GM12878 (cell line): ENCODE measurements at regions not wholly inside any gene's neighbourhood (a gene's known extent, or its start where the extent isn't known, plus 50 kb on each side); places are given as distances from the start of the nearest gene placed in this dataset.

Experiments used
- ATAC-seq: fragments of 200-7000 bp; cut with Tn5 transposase; 3 replicates; pipeline ENCODE4 v1.9.1; 2020; ENCODE audit warnings: mild to moderate bottlenecking, moderate library complexity
- BruUV-seq: library from RNA; stranded (reverse); fragments of 400-500 nt; replicated peaks from 2 replicates; lab custom pipeline; 2021; lab: Mats Ljungman, UMichigan
- CTCF ChIA-PET: fragments of 300-600 bp; sonication (Branson Sonifier 250); formaldehyde crosslinking; extraction: SDS; loops from one replicate; lab custom pipeline; 2021; ENCODE audit warnings: inconsistent platforms; lab: Yijun Ruan, JAX
- POLR2A ChIA-PET: fragments of 350-600 bp; formaldehyde crosslinking; extraction: SDS; loops from one replicate; lab custom pipeline; 2021; ENCODE audit warnings: inconsistent platforms; lab: Charles Lee
- RAD21 ChIA-PET: fragments of 300-600 bp; sonication (Branson Sonifier 250); formaldehyde crosslinking; loops from one replicate; lab custom pipeline; 2023; ENCODE audit warnings: antibody characterized with exemption; ENCODE audit not compliant: unreplicated experiment; lab: Charles Lee
- SMC1A ChIA-PET: fragments of 300-600 bp; sonication (Branson Sonifier 250); formaldehyde crosslinking; loops from one replicate; lab custom pipeline; 2023; ENCODE audit not compliant: unreplicated experiment, uncharacterized antibody; lab: Charles Lee
- DNase-seq: peaks from one replicate; pipeline ENCODE4 v3.0.0-alpha.2; 2011; ENCODE audit warnings: low read depth, low spot score
- FAIRE-seq: peaks from 3 replicates; lab custom pipeline; 2011; peaks lifted over from hg19 to GRCh38; lab: Jason Lieb, UNC
- H2AFZ ChIP-seq: 2 replicates; pipeline ENCODE4 v1.6.0; 2011; ENCODE audit warnings: low read depth, low read length, control low read depth; ENCODE audit not compliant: control insufficient read depth
- H3K27ac ChIP-seq: 2 replicates; pipeline ENCODE4 v1.5.1; 2011; ENCODE audit warnings: control low read depth; ENCODE audit not compliant: control insufficient read depth, insufficient read depth
- H3K27me3 ChIP-seq, 2 experiments: replicated peaks in 1 of 2; 2 replicates each; pipeline versions ENCODE4 v1.6.0 to v1.6.1; 2011; ENCODE audit warnings: low read length in 1 of 2; ENCODE audit not compliant: control insufficient read depth in 2 of 2, insufficient read depth in 2 of 2
- H3K36me3 ChIP-seq, 2 experiments: 2 replicates each; pipeline ENCODE4 v1.5.1; 2011; ENCODE audit warnings: low read length in 1 of 2; ENCODE audit not compliant: control insufficient read depth in 2 of 2, insufficient read depth in 2 of 2
- H3K4me1 ChIP-seq: 2 replicates; pipeline ENCODE4 v1.6.1; 2011; ENCODE audit warnings: mild to moderate bottlenecking, low read length, moderate library complexity, mixed read lengths; ENCODE audit not compliant: control insufficient read depth, insufficient read depth
- H3K4me2 ChIP-seq: 2 replicates; pipeline ENCODE4 v1.6.0; 2011; ENCODE audit warnings: control low read depth; ENCODE audit not compliant: control insufficient read depth, insufficient read depth
- H3K4me3 ChIP-seq: fragments of 200-600 bp; sonication (generic); 2 replicates; pipeline ENCODE4 v1.5.1; 2016
- H3K79me2 ChIP-seq: 2 replicates; pipeline ENCODE4 v1.6.0; 2011; ENCODE audit warnings: low read length; ENCODE audit not compliant: control insufficient read depth, insufficient read depth
- H3K9ac ChIP-seq: 2 replicates; pipeline ENCODE4 v1.8.0; 2011; ENCODE audit warnings: low read length, control low read depth, mixed read lengths; ENCODE audit not compliant: control insufficient read depth, insufficient read depth
- H3K9me3 ChIP-seq: replicated peaks from 3 replicates; pipeline ENCODE4 v1.5.1; 2011; ENCODE audit warnings: mild to moderate bottlenecking, low read length; ENCODE audit not compliant: control insufficient read depth, insufficient read depth
- H4K20me1 ChIP-seq: 2 replicates; pipeline ENCODE4 v1.6.0; 2011; ENCODE audit not compliant: control insufficient read depth, insufficient read depth
- FOXM1 ChIP-seq: IDR thresholded peaks from 2 replicates; pipeline ENCODE4 v1.6.1; 2012; ENCODE audit warnings: low read depth, mild to moderate bottlenecking, inconsistent platforms, low read length, moderate library complexity
- GABPA ChIP-seq: IDR thresholded peaks from 2 replicates; pipeline ENCODE4 v1.6.1; 2014; ENCODE audit warnings: antibody characterized with exemption, low read depth, mild to moderate bottlenecking, inconsistent platforms
- MXI1 ChIP-seq: fragments of 150-350 bp; IDR thresholded peaks from 2 replicates; pipeline ENCODE4 v1.6.1; 2011; ENCODE audit warnings: low read depth, mild to moderate bottlenecking, inconsistent platforms, low read length, improper control_type of control experiment
- NKRF ChIP-seq: fragments of 450-650 bp; conservative IDR thresholded peaks from 2 replicates; pipeline ENCODE4 v1.6.1; 2017; ENCODE audit warnings: mild to moderate bottlenecking, moderate library complexity
- NR2C1 ChIP-seq: fragments of 450-650 bp; IDR thresholded peaks from 2 replicates; pipeline ENCODE4 v1.6.1; 2017; ENCODE audit warnings: antibody characterized with exemption, mild to moderate bottlenecking, moderate library complexity
- STAT3 ChIP-seq: IDR thresholded peaks from 2 replicates; pipeline ENCODE4 v1.6.1; 2011; ENCODE audit warnings: low read depth, low read length, improper control_type of control experiment
- WGBS: methylation state at CpG from one replicate; pipeline ENCODE4 v1.1.6; 2016; ENCODE audit warnings: low lambda C conversion rate; ENCODE audit not compliant: insufficient replicate concordance, insufficient coverage; ENCODE audit errors: missing lambda C conversion rate; 5-methylcytosine and 5-hydroxymethylcytosine counted together
- in situ Hi-C: fragments of 300-500 bp; cut with MboI; formaldehyde crosslinking; loops from 9 replicates; pipeline ENCODE4 v1.14.3; 2018; ENCODE audit warnings: mixed read lengths
- intact Hi-C: fragments of 100-400 bp; cut with micrococcal nuclease; formaldehyde crosslinking; loops from one replicate; pipeline ENCODE4 v1.14.2; 2022; ENCODE audit not compliant: unreplicated experiment

GRCh38 chr10:130231251-130231741 lies 95.1 kb downstream of the GLRX3 start:
- Histone ChIP-seq H3K36me3 (no peaks in the 10 kb centered on the region; a peak in 1 of 4 replicates), H3K9ac (no peak overlapping the region), H3K27me3 (no peaks in the 10 kb centered on the region), H2AFZ (no peak overlapping the region), H4K20me1 (no peaks in the 10 kb centered on the region), H3K4me3 (no peak overlapping the region), H3K9me3 (no peaks in the 10 kb centered on the region), H3K4me1 (no peaks in the 10 kb centered on the region), H3K27ac (no peak overlapping the region), H3K79me2 (no peaks in the 10 kb centered on the region), H3K4me2 (no peak overlapping the region)
- intact Hi-C loops: no loop called here
- ChIA-PET POLR2A (no interaction called here), CTCF (interaction anchor here (0.6 kb wide), 1 partner anchor 77 kb away, joined by 3 read pairs; no protein-coding TSS in a partner anchor), SMC1A (no interaction called here), RAD21 (no interaction called here)
- TF ChIP-seq MXI1: no peak
- in situ Hi-C loops: no loop called here
- no peak for FAIRE-seq
- 31% methylated on average over 15 of the region's 15 CpGs for WGBS
- no peak for DNase-seq
- no TSS peak for BruUV-seq
- ATAC-seq: no peak

- BruUV-seq: no TSS peak
- no peaks in the 10 kb centered on the region for H3K27me3 ChIP-seq
- ATAC-seq: no peak
- DNase-seq: no peak
- no peaks in the 10 kb centered on the region for H3K4me1 ChIP-seq
- H3K4me3 ChIP-seq: no peak overlapping the region
- 35% methylated on average over 28 of the region's 28 CpGs for WGBS
- H3K27ac ChIP-seq: no peak overlapping the region
- H3K36me3 ChIP-seq: no peaks in the 10 kb centered on the region
- no peaks in the 10 kb centered on the region for H4K20me1 ChIP-seq
- ChIA-PET CTCF (no interaction called here), POLR2A (interaction anchor here (0.5 kb wide), 1 partner anchor 247 kb away, joined by 3 read pairs; no protein-coding TSS in a partner anchor)
- H3K9ac ChIP-seq: no peak overlapping the region
- TF ChIP-seq FOXM1 (no peak), NR2C1 (no peak), NKRF (no peak), STAT3 (no peak), GABPA (no peak)
- TF ChIP-seq, all 136 proteins: peak for 0
- Histone ChIP-seq H3K79me2 (no peaks in the 10 kb centered on the region), H2AFZ (no peak overlapping the region), H3K4me2 (no peak overlapping the region), H3K9me3 (no peaks in the 10 kb centered on the region)
- intact Hi-C loops: no loop called here
- RAD21 ChIA-PET: no interaction called here
- SMC1A ChIA-PET: no interaction called here
- in situ Hi-C loops: no loop called here
- FAIRE-seq: no peak
Observed at GRCh38 chr10:130232166-130233034, 96.2 kb downstream of the GLRX3 start.
